HG02623 (cell line): ENCODE measurements at regions not wholly inside any gene's neighbourhood (a gene's known extent, or its start where the extent isn't known, plus 50 kb on each side); places are given as distances from the start of the nearest gene placed in this dataset.
"Not testable (repeated sequence)": the region's sequence is repeated elsewhere in the genome, so short reads cannot be mapped to it uniquely, and the experiment has no call there.

Experiments used
- ATAC-seq: cut with Tn5 transposase; IDR thresholded peaks from one replicate; pipeline ENCODE4 v1.9.1; 2021; ENCODE audit warnings: moderate library complexity; ENCODE audit not compliant: unreplicated experiment

- ATAC-seq: no peak
Measured at GRCh38 chrX:117843749-117844148, 272.9 kb downstream of the KLHL13 start.

GRCh38 chrX:117840645-117841044 is 276.0 kb downstream of the KLHL13 start:
- no peak for ATAC-seq

GRCh38 chrX:117839544-117839943 is 277.1 kb downstream of the KLHL13 start:
- ATAC-seq: no peak

GRCh38 chrX:117838581-117839331 is 277.9 kb downstream of the KLHL13 start:
- ATAC-seq: no peak

GRCh38 chrX:117835034-117835433 is 281.6 kb downstream of the KLHL13 start:
- ATAC-seq: no peak

- no peak for ATAC-seq
Measured at GRCh38 chrX:117834076-117834475, 282.5 kb downstream of the KLHL13 start.

GRCh38 chrX:117821472-117821871 is 295.1 kb downstream of the KLHL13 start:
- not testable (repeated sequence) for ATAC-seq

GRCh38 chrX:117808426-117808825 is 308.2 kb downstream of the KLHL13 start:
- ATAC-seq: no peak

- ATAC-seq: no peak
Measured at GRCh38 chrX:117803463-117803862, 313.1 kb downstream of the KLHL13 start.

- ATAC-seq: no peak
Measured at GRCh38 chrX:117788339-117788738, 328.3 kb downstream of the KLHL13 start.

- no peak for ATAC-seq
Measured at GRCh38 chrX:117771384-117771783, 345.2 kb downstream of the KLHL13 start.

- ATAC-seq: no peak
Measured at GRCh38 chrX:117768861-117769604, 347.6 kb downstream of the KLHL13 start.

GRCh38 chrX:117765211-117765610 is 351.4 kb downstream of the KLHL13 start:
- no peak for ATAC-seq

- peak; percentile 95 for ATAC-seq
Measured at GRCh38 chrX:117752745-117753144, 363.9 kb downstream of the KLHL13 start.

- no peak for ATAC-seq
Measured at GRCh38 chrX:117751155-117751554, 365.5 kb downstream of the KLHL13 start.

- no peak for ATAC-seq
Measured at GRCh38 chrX:117744958-117745357, 371.7 kb downstream of the KLHL13 start.

- no peak for ATAC-seq
Measured at GRCh38 chrX:117743469-117744251, 372.9 kb downstream of the KLHL13 start.

- ATAC-seq: no peak
Measured at GRCh38 chrX:117713411-117713810, 403.2 kb downstream of the KLHL13 start.

- ATAC-seq: no peak
Measured at GRCh38 chrX:117711782-117712181, 404.8 kb downstream of the KLHL13 start.

- ATAC-seq: no peak
Measured at GRCh38 chrX:117707948-117708743, 408.5 kb downstream of the KLHL13 start.

GRCh38 chrX:117701050-117701449 is 415.6 kb downstream of the KLHL13 start:
- no peak for ATAC-seq
